GM12878 (cell line): ENCODE measurements at regions not wholly inside any gene's neighbourhood (a gene's known extent, or its start where the extent isn't known, plus 50 kb on each side); places are given as distances from the start of the nearest gene placed in this dataset.

Experiments
- CREB1 ChIP-seq: IDR thresholded peaks from 2 replicates; pipeline ENCODE4 v1.6.1; 2012; ENCODE audit warnings: low read depth, mild to moderate bottlenecking, inconsistent platforms
- SP1 ChIP-seq: IDR thresholded peaks from one replicate; pipeline ENCODE4 v1.6.1; 2011; ENCODE audit warnings: low read depth, low read length
- TF ChIP-seq, protein P1 (sequence below): IDR thresholded peaks from 2 replicates; pipeline ENCODE4 v1.6.1; 2012; ENCODE audit warnings: low read depth, low read length, improper control_type of control experiment
- TF ChIP-seq, protein P2 (sequence below): fragments of 150-350 bp; IDR thresholded peaks from 2 replicates; pipeline ENCODE4 v1.6.1; 2014; ENCODE audit warnings: mild to moderate bottlenecking, low read depth, low read length

DNA sequence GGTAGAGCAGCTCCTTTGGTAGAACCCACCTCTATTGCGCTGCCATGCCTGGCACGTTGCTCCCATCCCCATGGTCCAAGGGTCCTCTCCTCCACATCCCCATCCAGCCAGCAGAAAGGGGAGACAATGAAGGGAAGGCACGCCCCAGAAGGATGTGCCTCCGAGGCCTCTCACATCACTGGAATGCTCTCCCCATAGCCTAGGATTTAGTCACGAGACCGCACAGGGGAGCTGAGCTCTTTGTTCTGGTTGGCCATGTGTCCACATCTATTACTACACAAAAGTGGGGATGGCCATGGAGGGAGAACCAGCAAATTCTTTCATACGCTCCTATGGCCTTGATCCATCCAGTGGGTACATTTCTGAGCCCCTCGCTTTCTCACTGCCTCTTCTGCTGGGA is 60.5 kb upstream of the SALL4 start:
- TF ChIP-seq CREB1 (no peak), SP1 (no peak)
- TF ChIP-seq, protein P1, sequence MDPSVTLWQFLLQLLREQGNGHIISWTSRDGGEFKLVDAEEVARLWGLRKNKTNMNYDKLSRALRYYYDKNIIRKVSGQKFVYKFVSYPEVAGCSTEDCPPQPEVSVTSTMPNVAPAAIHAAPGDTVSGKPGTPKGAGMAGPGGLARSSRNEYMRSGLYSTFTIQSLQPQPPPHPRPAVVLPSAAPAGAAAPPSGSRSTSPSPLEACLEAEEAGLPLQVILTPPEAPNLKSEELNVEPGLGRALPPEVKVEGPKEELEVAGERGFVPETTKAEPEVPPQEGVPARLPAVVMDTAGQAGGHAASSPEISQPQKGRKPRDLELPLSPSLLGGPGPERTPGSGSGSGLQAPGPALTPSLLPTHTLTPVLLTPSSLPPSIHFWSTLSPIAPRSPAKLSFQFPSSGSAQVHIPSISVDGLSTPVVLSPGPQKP, result no peak
- TF ChIP-seq, protein P2, sequence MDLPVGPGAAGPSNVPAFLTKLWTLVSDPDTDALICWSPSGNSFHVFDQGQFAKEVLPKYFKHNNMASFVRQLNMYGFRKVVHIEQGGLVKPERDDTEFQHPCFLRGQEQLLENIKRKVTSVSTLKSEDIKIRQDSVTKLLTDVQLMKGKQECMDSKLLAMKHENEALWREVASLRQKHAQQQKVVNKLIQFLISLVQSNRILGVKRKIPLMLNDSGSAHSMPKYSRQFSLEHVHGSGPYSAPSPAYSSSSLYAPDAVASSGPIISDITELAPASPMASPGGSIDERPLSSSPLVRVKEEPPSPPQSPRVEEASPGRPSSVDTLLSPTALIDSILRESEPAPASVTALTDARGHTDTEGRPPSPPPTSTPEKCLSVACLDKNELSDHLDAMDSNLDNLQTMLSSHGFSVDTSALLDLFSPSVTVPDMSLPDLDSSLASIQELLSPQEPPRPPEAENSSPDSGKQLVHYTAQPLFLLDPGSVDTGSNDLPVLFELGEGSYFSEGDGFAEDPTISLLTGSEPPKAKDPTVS, result no peak
